ENCODE measurements at regions not wholly inside any gene's neighbourhood (a gene's known extent, or its start where the extent isn't known, plus 50 kb on each side); places are given as distances from the start of the nearest gene placed in this dataset.
A peak's percentile ranks its signal among the peaks of the same experiment; 100 is the strongest.

DNA sequence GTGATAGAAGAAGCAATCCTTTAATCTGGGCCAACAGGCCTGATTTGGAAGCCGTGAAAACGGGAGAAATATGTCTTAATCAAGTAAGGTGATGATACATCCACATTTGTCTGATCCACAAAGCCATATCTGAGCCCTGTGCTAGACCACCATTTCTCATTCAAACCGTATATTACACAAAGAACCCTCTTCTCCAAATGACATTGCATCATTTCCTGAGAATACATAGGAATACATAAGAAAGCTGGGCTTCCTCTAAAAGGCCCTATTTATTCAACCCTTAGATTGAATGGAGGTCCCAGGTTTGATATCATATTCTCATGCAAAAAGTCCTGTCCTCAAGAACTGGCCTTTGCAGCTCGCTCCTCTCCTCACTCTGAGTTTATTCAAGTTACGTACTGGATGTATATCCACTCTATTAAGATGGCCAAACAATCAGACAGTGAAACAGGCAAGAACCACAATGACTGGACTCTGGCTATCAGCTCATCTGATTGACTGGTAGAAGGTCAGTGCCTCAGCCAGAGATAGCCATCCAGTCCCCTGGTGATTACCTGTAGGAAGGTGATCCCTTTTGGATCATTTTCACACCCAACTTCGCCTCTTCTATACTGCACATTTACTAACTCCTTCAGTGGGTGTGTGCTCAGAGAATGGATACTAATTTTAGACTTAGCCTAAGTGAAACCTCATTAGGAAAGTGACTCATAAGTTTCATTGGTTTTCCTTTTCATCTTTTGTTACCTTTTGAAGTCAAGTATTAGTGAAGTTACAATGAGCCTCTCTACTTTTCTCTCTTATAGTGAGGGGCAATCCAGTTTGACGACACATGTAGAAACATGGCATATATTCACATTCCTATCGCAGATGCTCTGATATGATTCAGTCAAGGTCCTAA is 167.6 kb upstream of the WWC1 start (continued):
- TF ChIP-seq, protein P1, sequence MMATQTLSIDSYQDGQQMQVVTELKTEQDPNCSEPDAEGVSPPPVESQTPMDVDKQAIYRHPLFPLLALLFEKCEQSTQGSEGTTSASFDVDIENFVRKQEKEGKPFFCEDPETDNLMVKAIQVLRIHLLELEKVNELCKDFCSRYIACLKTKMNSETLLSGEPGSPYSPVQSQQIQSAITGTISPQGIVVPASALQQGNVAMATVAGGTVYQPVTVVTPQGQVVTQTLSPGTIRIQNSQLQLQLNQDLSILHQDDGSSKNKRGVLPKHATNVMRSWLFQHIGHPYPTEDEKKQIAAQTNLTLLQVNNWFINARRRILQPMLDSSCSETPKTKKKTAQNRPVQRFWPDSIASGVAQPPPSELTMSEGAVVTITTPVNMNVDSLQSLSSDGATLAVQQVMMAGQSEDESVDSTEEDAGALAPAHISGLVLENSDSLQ (IDR thresholded peaks at IDR 0.05), result no peak
- TF ChIP-seq TBL1XR1 (IDR thresholded peaks at IDR 0.05; ENCODE audit: low read depth, low read length) (0 out of 2 replicates have a peak, but pooled peaks have one; percentile 62), RAD51 (IDR thresholded peaks at IDR 0.05) (no peak), SIX5 (IDR thresholded peaks at IDR 0.05; ENCODE audit: low read depth, low read length, severe bottlenecking) (no peak), PAX5 (IDR thresholded peaks at IDR 0.05; ENCODE audit: borderline replicate concordance, low read depth, low read length) (no peak), NKRF (conservative IDR thresholded peaks at IDR 0.05) (no peak), MAX (IDR thresholded peaks at IDR 0.05; ENCODE audit: low read depth, low read length) (no peak), ETV6 (conservative IDR thresholded peaks at IDR 0.05 in 1 of 2, IDR thresholded peaks at IDR 0.05 in 1 of 2; ENCODE audit: borderline replicate concordance in 1 of 2, low read depth in 1 of 2) (0 out of 4 replicates have a peak, but pooled peaks of 1 of the 2 experiments have one; percentile 24), RAD21 (IDR thresholded peaks at IDR 0.05; ENCODE audit: insufficient read depth, low read depth, low read length) (no peak), HDAC2 (IDR thresholded peaks at IDR 0.05) (no peak), STAT3 (IDR thresholded peaks at IDR 0.05; ENCODE audit: low read depth, low read length) (no peak), MXI1 (IDR thresholded peaks at IDR 0.05; ENCODE audit: low read depth, low read length) (no peak), SMC3 (IDR thresholded peaks at IDR 0.05; ENCODE audit: borderline replicate concordance, low read length) (no peak), NR2C1 (IDR thresholded peaks at IDR 0.05) (no peak), POLR2AphosphoS2 (IDR thresholded peaks at IDR 0.05; ENCODE audit: low read depth, low read length) (no peak), SMAD1 (IDR thresholded peaks at IDR 0.05; ENCODE audit: low read depth, partially characterized antibody) (no peak), RFX5 (IDR thresholded peaks at IDR 0.05; ENCODE audit: low read depth, low read length) (no peak), RUNX3 (IDR thresholded peaks at IDR 0.05; ENCODE audit: low read length) (peak; percentile 88), BCL3 (IDR thresholded peaks at IDR 0.05; ENCODE audit: borderline replicate concordance, insufficient read depth, low read depth, low read length, poor library complexity, severe bottlenecking) (no peak)
- TF ChIP-seq, protein P2, sequence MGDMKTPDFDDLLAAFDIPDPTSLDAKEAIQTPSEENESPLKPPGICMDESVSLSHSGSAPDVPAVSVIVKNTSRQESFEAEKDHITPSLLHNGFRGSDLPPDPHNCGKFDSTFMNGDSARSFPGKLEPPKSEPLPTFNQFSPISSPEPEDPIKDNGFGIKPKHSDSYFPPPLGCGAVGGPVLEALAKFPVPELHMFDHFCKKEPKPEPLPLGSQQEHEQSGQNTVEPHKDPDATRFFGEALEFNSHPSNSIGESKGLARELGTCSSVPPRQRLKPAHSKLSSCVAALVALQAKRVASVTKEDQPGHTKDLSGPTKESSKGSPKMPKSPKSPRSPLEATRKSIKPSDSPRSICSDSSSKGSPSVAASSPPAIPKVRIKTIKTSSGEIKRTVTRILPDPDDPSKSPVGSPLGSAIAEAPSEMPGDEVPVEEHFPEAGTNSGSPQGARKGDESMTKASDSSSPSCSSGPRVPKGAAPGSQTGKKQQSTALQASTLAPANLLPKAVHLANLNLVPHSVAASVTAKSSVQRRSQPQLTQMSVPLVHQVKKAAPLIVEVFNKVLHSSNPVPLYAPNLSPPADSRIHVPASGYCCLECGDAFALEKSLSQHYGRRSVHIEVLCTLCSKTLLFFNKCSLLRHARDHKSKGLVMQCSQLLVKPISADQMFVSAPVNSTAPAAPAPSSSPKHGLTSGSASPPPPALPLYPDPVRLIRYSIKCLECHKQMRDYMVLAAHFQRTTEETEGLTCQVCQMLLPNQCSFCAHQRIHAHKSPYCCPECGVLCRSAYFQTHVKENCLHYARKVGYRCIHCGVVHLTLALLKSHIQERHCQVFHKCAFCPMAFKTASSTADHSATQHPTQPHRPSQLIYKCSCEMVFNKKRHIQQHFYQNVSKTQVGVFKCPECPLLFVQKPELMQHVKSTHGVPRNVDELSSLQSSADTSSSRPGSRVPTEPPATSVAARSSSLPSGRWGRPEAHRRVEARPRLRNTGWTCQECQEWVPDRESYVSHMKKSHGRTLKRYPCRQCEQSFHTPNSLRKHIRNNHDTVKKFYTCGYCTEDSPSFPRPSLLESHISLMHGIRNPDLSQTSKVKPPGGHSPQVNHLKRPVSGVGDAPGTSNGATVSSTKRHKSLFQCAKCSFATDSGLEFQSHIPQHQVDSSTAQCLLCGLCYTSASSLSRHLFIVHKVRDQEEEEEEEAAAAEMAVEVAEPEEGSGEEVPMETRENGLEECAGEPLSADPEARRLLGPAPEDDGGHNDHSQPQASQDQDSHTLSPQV (IDR thresholded peaks at IDR 0.05), result no peak

All from GM12878 (cell line).